ENCODE measurements at regions not wholly inside any gene's neighbourhood (a gene's known extent, or its start where the extent isn't known, plus 50 kb on each side); places are given as distances from the start of the nearest gene placed in this dataset.
"Not testable (repeated sequence)": the region's sequence is repeated elsewhere in the genome, so short reads cannot be mapped to it uniquely, and the experiment has no call there.

- Histone ChIP-seq H3K36me3 (ENCODE audit: control insufficient read depth in 1 of 2, insufficient read depth in 2 of 2, low read length in 2 of 2) (no peaks in the 10 kb centered on the region), H3K4me2 (ENCODE audit: low read length) (no peak overlapping the region), H3K4ac (ENCODE audit: low read depth, low read length) (no peak overlapping the region), H4K8ac (ENCODE audit: low read depth, low read length) (no peak overlapping the region), H2BK12ac (ENCODE audit: low read length) (no peak overlapping the region), H3K27ac (ENCODE audit: low read depth, low read length) (no peak overlapping the region), H3K9ac (ENCODE audit: low read length) (no peak overlapping the region), H3K27me3 (ENCODE audit: insufficient read depth, low read length) (no peaks in the 10 kb centered on the region), H2AFZ (ENCODE audit: insufficient read depth, low read length, poor library complexity) (no peak overlapping the region), H3K9me3 (ENCODE audit: insufficient read depth, low read depth, low read length) (peaks cover 1% of the 10 kb centered on the region), H4K91ac (ENCODE audit: low read depth, low read length) (no peak overlapping the region), H2AK5ac (ENCODE audit: low read length) (no peak overlapping the region), H3K4me3 (ENCODE audit: low read depth, low read length) (no peak overlapping the region), H3K23ac (ENCODE audit: low read length) (no peak overlapping the region), H2BK5ac (ENCODE audit: low read depth, low read length, poor library complexity) (no peak overlapping the region), H3K18ac (ENCODE audit: low read length) (no peak overlapping the region), H3K79me1 (ENCODE audit: low read length) (no peaks in the 10 kb centered on the region), H4K12ac (ENCODE audit: low read depth, low read length) (no peak overlapping the region), H3K4me1 (ENCODE audit: control insufficient read depth in 1 of 2, insufficient read depth in 2 of 2, low read length in 2 of 2) (no peaks in the 10 kb centered on the region), H3K14ac (ENCODE audit: low read length) (no peak overlapping the region), H3K79me2 (ENCODE audit: control insufficient read depth, insufficient read depth, low read length, poor library complexity) (no peaks in the 10 kb centered on the region), H2BK120ac (ENCODE audit: insufficient read depth, low read length, poor library complexity) (no peak overlapping the region)
- no peak for DNase-seq
- no CpG with 5 or more reads among the region's 4 CpGs for WGBS (ENCODE audit: extremely low coverage, insufficient coverage, insufficient read length)
Measured at GRCh38 chr10:118901380-118901779, 128.1 kb upstream of the NANOS1 start.

GRCh38 chr10:118901906-118902305, 127.6 kb upstream of the NANOS1 start:
- H3K27me3 ChIP-seq (ENCODE audit: insufficient read depth, low read length), result no peaks in the 10 kb centered on the region
- no peaks in the 10 kb centered on the region for H3K79me2 ChIP-seq (ENCODE audit: control insufficient read depth, insufficient read depth, low read length, poor library complexity)
- no CpG with 5 or more reads among the region's 4 CpGs for WGBS (ENCODE audit: extremely low coverage, insufficient coverage, insufficient read length)
- no peaks in the 10 kb centered on the region for H3K4me1 ChIP-seq (ENCODE audit: control insufficient read depth in 1 of 2, insufficient read depth in 2 of 2, low read length in 2 of 2)
- no peak overlapping the region for H3K18ac ChIP-seq (ENCODE audit: low read length)
- DNase-seq, result no peak
- H3K23ac ChIP-seq (ENCODE audit: low read length), result no peak overlapping the region
- H3K9me3 ChIP-seq (ENCODE audit: insufficient read depth, low read depth, low read length), result peaks cover 1% of the 10 kb centered on the region
- no peak overlapping the region for H2BK120ac ChIP-seq (ENCODE audit: insufficient read depth, low read length, poor library complexity)
- no peak overlapping the region for H4K12ac ChIP-seq (ENCODE audit: low read depth, low read length)
- H3K14ac ChIP-seq (ENCODE audit: low read length), result no peak overlapping the region
- no peak overlapping the region for H3K9ac ChIP-seq (ENCODE audit: low read length)
- H2AK5ac ChIP-seq (ENCODE audit: low read length), result no peak overlapping the region
- H3K4me2 ChIP-seq (ENCODE audit: low read length), result no peak overlapping the region
- no peak overlapping the region for H2BK12ac ChIP-seq (ENCODE audit: low read length)
- no peak overlapping the region for H4K8ac ChIP-seq (ENCODE audit: low read depth, low read length)
- H3K36me3 ChIP-seq (ENCODE audit: control insufficient read depth in 1 of 2, insufficient read depth in 2 of 2, low read length in 2 of 2), result no peaks in the 10 kb centered on the region
- H3K4ac ChIP-seq (ENCODE audit: low read depth, low read length), result no peak overlapping the region
- no peak overlapping the region for H4K91ac ChIP-seq (ENCODE audit: low read depth, low read length)
- no peaks in the 10 kb centered on the region for H3K79me1 ChIP-seq (ENCODE audit: low read length)
- H3K27ac ChIP-seq (ENCODE audit: low read depth, low read length), result no peak overlapping the region
- H3K4me3 ChIP-seq (ENCODE audit: low read depth, low read length), result no peak overlapping the region
- H2BK5ac ChIP-seq (ENCODE audit: low read depth, low read length, poor library complexity), result no peak overlapping the region
- H2AFZ ChIP-seq (ENCODE audit: insufficient read depth, low read length, poor library complexity), result no peak overlapping the region

GRCh38 chr10:118902656-118903055, 126.9 kb upstream of the NANOS1 start:
- not testable (repeated sequence) for H3K4me3 ChIP-seq (ENCODE audit: low read depth, low read length); H4K91ac ChIP-seq (ENCODE audit: low read depth, low read length); H3K27me3 ChIP-seq (ENCODE audit: insufficient read depth, low read length); H3K79me1 ChIP-seq (ENCODE audit: low read length); H3K4me1 ChIP-seq (ENCODE audit: control insufficient read depth in 1 of 2, insufficient read depth in 2 of 2, low read length in 2 of 2); H2AK5ac ChIP-seq (ENCODE audit: low read length); H3K23ac ChIP-seq (ENCODE audit: low read length); H3K18ac ChIP-seq (ENCODE audit: low read length); H2BK5ac ChIP-seq (ENCODE audit: low read depth, low read length, poor library complexity); DNase-seq; H3K14ac ChIP-seq (ENCODE audit: low read length); H3K4ac ChIP-seq (ENCODE audit: low read depth, low read length); H3K9ac ChIP-seq (ENCODE audit: low read length); H3K9me3 ChIP-seq (ENCODE audit: insufficient read depth, low read depth, low read length); H2AFZ ChIP-seq (ENCODE audit: insufficient read depth, low read length, poor library complexity); H3K79me2 ChIP-seq (ENCODE audit: control insufficient read depth, insufficient read depth, low read length, poor library complexity); H2BK120ac ChIP-seq (ENCODE audit: insufficient read depth, low read length, poor library complexity); H2BK12ac ChIP-seq (ENCODE audit: low read length); H3K4me2 ChIP-seq (ENCODE audit: low read length); H3K36me3 ChIP-seq (ENCODE audit: control insufficient read depth in 1 of 2, insufficient read depth in 2 of 2, low read length in 2 of 2); H4K12ac ChIP-seq (ENCODE audit: low read depth, low read length); H3K27ac ChIP-seq (ENCODE audit: low read depth, low read length); H4K8ac ChIP-seq (ENCODE audit: low read depth, low read length)
- no CpG with 5 or more reads among the region's 5 CpGs for WGBS (ENCODE audit: extremely low coverage, insufficient coverage, insufficient read length)

- Histone ChIP-seq H2AK5ac (ENCODE audit: low read length) (no peak overlapping the region), H3K4me1 (ENCODE audit: control insufficient read depth in 1 of 2, insufficient read depth in 2 of 2, low read length in 2 of 2) (no peaks in the 10 kb centered on the region), H3K79me2 (ENCODE audit: control insufficient read depth, insufficient read depth, low read length, poor library complexity) (no peaks in the 10 kb centered on the region), H3K18ac (ENCODE audit: low read length) (no peak overlapping the region), H3K27ac (ENCODE audit: low read depth, low read length) (no peak overlapping the region), H3K36me3 (ENCODE audit: control insufficient read depth in 1 of 2, insufficient read depth in 2 of 2, low read length in 2 of 2) (no peaks in the 10 kb centered on the region), H2BK120ac (ENCODE audit: insufficient read depth, low read length, poor library complexity) (no peak overlapping the region), H2AFZ (ENCODE audit: insufficient read depth, low read length, poor library complexity) (no peak overlapping the region), H3K4ac (ENCODE audit: low read depth, low read length) (no peak overlapping the region), H3K27me3 (ENCODE audit: insufficient read depth, low read length) (no peaks in the 10 kb centered on the region), H3K9ac (ENCODE audit: low read length) (no peak overlapping the region), H4K12ac (ENCODE audit: low read depth, low read length) (no peak overlapping the region), H3K4me2 (ENCODE audit: low read length) (no peak overlapping the region), H4K8ac (ENCODE audit: low read depth, low read length) (no peak overlapping the region), H3K4me3 (ENCODE audit: low read depth, low read length) (no peak overlapping the region), H3K79me1 (ENCODE audit: low read length) (no peaks in the 10 kb centered on the region), H3K9me3 (ENCODE audit: insufficient read depth, low read depth, low read length) (peaks cover 3% of the 10 kb centered on the region), H2BK5ac (ENCODE audit: low read depth, low read length, poor library complexity) (no peak overlapping the region), H2BK12ac (ENCODE audit: low read length) (no peak overlapping the region), H3K23ac (ENCODE audit: low read length) (no peak overlapping the region), H4K91ac (ENCODE audit: low read depth, low read length) (no peak overlapping the region), H3K14ac (ENCODE audit: low read length) (no peak overlapping the region)
- DNase-seq, result no peak
- WGBS (ENCODE audit: extremely low coverage, insufficient coverage, insufficient read length), result no CpG with 5 or more reads among the region's 4 CpGs
Measured at GRCh38 chr10:118903251-118903650, 126.3 kb upstream of the NANOS1 start.

Data from trophoblast cell (in vitro differentiated cells and primary cell).